GM19043 (cell line): ENCODE measurements at regions not wholly inside any gene's neighbourhood (a gene's known extent, or its start where the extent isn't known, plus 50 kb on each side); places are given as distances from the start of the nearest gene placed in this dataset.
"Not testable (repeated sequence)": the region's sequence is repeated elsewhere in the genome, so short reads cannot be mapped to it uniquely, and the experiment has no call there.

ENCODE experiments used
- ATAC-seq: cut with Tn5 transposase; IDR thresholded peaks from one replicate; pipeline ENCODE4 v1.9.1; 2021; ENCODE audit warnings: low read depth; ENCODE audit not compliant: unreplicated experiment

- no peak for ATAC-seq
Observed at GRCh38 chr11:16542353-16542752, 186.0 kb upstream of the SOX6 start.

- ATAC-seq = no peak
Observed at GRCh38 chr11:16536513-16536912, 180.2 kb upstream of the SOX6 start.

GRCh38 chr11:16528639-16529038 lies 172.3 kb upstream of the SOX6 start:
- no peak for ATAC-seq

- no peak for ATAC-seq
Observed at GRCh38 chr11:16527525-16528246, 171.3 kb upstream of the SOX6 start.

- ATAC-seq = no peak
Observed at GRCh38 chr11:16526947-16527346, 170.6 kb upstream of the SOX6 start.

- not testable (repeated sequence) for ATAC-seq
Observed at GRCh38 chr11:16520713-16521112, 164.4 kb upstream of the SOX6 start.

GRCh38 chr11:16512899-16513241 lies 156.5 kb upstream of the SOX6 start:
- ATAC-seq = peak; percentile 95

- no peak for ATAC-seq
Observed at GRCh38 chr11:16512198-16512898, 156.0 kb upstream of the SOX6 start.

- no peak for ATAC-seq
Observed at GRCh38 chr11:16511116-16512114, 155.1 kb upstream of the SOX6 start.

- ATAC-seq = no peak
Observed at GRCh38 chr11:16505481-16505880, 149.1 kb upstream of the SOX6 start.

- not testable (repeated sequence) for ATAC-seq
Observed at GRCh38 chr11:16503891-16504290, 147.5 kb upstream of the SOX6 start.

GRCh38 chr11:16494918-16495691 lies 138.8 kb upstream of the SOX6 start:
- no peak for ATAC-seq

GRCh38 chr11:16484434-16484833 lies 128.1 kb upstream of the SOX6 start:
- no peak for ATAC-seq

- no peak for ATAC-seq
Observed at GRCh38 chr11:16474659-16475058, 118.3 kb upstream of the SOX6 start.

GRCh38 chr11:16469968-16470367 lies 113.6 kb upstream of the SOX6 start:
- no peak for ATAC-seq

GRCh38 chr11:16468735-16469453 lies 112.5 kb upstream of the SOX6 start:
- no peak for ATAC-seq

GRCh38 chr11:16460508-16460907 lies 104.2 kb upstream of the SOX6 start:
- no peak for ATAC-seq

GRCh38 chr11:16456366-16456765 lies 100.0 kb upstream of the SOX6 start:
- ATAC-seq = no peak

- no peak for ATAC-seq
Observed at GRCh38 chr11:16454289-16454863, 98.0 kb upstream of the SOX6 start.
